ENCODE measurements at regions not wholly inside any gene's neighbourhood (a gene's known extent, or its start where the extent isn't known, plus 50 kb on each side); places are given as distances from the start of the nearest gene placed in this dataset.
A peak's percentile ranks its signal among the peaks of the same experiment; 100 is the strongest.
"Not testable (repeated sequence)": the region's sequence is repeated elsewhere in the genome, so short reads cannot be mapped to it uniquely, and the experiment has no call there.

DNA sequence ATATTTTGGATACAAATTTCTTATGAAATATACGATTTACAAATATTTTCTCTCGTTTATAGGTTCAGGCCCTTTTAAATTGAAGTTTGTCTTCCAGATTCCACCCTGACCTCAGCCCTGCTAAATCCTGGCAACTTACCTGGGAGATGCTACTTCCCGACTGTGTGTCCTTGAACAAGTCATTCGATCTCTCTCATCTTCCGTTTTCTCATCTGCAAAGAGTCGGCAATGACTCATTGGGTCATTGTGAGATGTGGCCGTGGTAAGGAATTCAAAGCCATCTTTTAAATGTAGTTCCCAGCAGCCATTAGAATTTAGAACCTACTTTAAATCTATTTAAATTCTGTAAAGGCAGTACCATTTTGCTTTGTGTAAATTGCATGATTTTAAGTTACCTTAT is 72.5 kb downstream of the LHX2 start:
- H3F3A ChIP-seq (ENCODE audit: low read length, unreplicated experiment) = no peaks in the 10 kb centered on the region
- no peak overlapping the region for H3K4me3 ChIP-seq (ENCODE audit: low read length)
- POLR2A ChIA-PET (ENCODE audit: unreplicated experiment) = no interaction called here
- ATAC-seq (no peak), DNase-seq (peak; percentile 42)
- CTCF ChIA-PET = no interaction called here
- no peak overlapping the region for H3K4me2 ChIP-seq (ENCODE audit: low read length)
- no peaks in the 10 kb centered on the region for H3K9me3 ChIP-seq (ENCODE audit: low read length)
- H3K27ac ChIP-seq (ENCODE audit: low read length) = no peak overlapping the region
- no peak overlapping the region for H3K9ac ChIP-seq (ENCODE audit: low read length)
- no peaks in the 10 kb centered on the region for H4K20me1 ChIP-seq (ENCODE audit: low read length)
- H2AFZ ChIP-seq (ENCODE audit: low read length) = no peak overlapping the region
- H3K9me2 ChIP-seq (replicated peaks; ENCODE audit: low read length) = no peaks in the 10 kb centered on the region
- BruUV-seq (replicated peaks) = no TSS peak
- TF ChIP-seq EZH2phosphoT487 (IDR thresholded peaks at IDR 0.05; ENCODE audit: borderline replicate concordance, low read length) (no peak), EZH2 (IDR thresholded peaks at IDR 0.05; ENCODE audit: low read length, unreplicated experiment) (no peak), CTCF (conservative IDR thresholded peaks at IDR 0.05; ENCODE audit: low read depth, low read length) (no peak)
- intact Hi-C loops (cut with micrococcal nuclease) = no loop called here
- H3K27me3 ChIP-seq (ENCODE audit: low read length) = no peaks in the 10 kb centered on the region
- H3K4me1 ChIP-seq (ENCODE audit: insufficient read depth, low read length) = peaks cover 16% of the 10 kb centered on the region
- H3K36me3 ChIP-seq (ENCODE audit: low read depth, low read length) = no peaks in the 10 kb centered on the region
- no peaks in the 10 kb centered on the region for H3K79me2 ChIP-seq (ENCODE audit: low read length)

DNA sequence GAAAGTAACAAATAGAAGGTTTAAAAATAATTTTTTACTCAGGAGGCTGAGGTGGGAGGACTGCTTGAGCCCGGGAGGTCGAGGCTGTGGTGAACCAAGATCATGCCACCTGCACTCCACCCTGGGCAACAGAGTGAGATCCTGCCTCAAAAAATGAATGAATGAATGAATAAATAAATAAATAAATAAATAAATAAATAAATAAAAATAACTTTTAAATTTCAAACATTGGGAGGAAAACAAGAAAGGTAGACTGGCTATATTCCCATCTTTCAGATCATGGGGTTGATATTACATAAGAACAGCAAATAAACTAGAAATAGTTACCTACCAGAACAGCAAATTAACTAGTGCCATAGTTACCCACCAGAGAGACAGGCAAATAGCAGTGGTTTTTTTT is 75.7 kb downstream of the LHX2 start:
- H3K4me3 ChIP-seq (ENCODE audit: low read length) = no peak overlapping the region
- TF ChIP-seq EZH2 (IDR thresholded peaks at IDR 0.05; ENCODE audit: low read length, unreplicated experiment) (no peak), CTCF (conservative IDR thresholded peaks at IDR 0.05; ENCODE audit: low read depth, low read length) (no peak), EZH2phosphoT487 (IDR thresholded peaks at IDR 0.05; ENCODE audit: borderline replicate concordance, low read length) (no peak)
- H3F3A ChIP-seq (ENCODE audit: low read length, unreplicated experiment) = no peaks in the 10 kb centered on the region
- no peaks in the 10 kb centered on the region for H4K20me1 ChIP-seq (ENCODE audit: low read length)
- H3K4me1 ChIP-seq (ENCODE audit: insufficient read depth, low read length) = peaks cover 9% of the 10 kb centered on the region
- no peaks in the 10 kb centered on the region for H3K9me3 ChIP-seq (ENCODE audit: low read length)
- ATAC-seq = no peak
- H3K27ac ChIP-seq (ENCODE audit: low read length) = no peak overlapping the region
- no peak overlapping the region for H2AFZ ChIP-seq (ENCODE audit: low read length)
- DNase-seq = no peak
- H3K27me3 ChIP-seq (ENCODE audit: low read length) = no peaks in the 10 kb centered on the region
- H3K36me3 ChIP-seq (ENCODE audit: low read depth, low read length) = no peaks in the 10 kb centered on the region
- no peaks in the 10 kb centered on the region for H3K9me2 ChIP-seq (replicated peaks; ENCODE audit: low read length)
- no peak overlapping the region for H3K4me2 ChIP-seq (ENCODE audit: low read length)
- BruUV-seq (replicated peaks) = no TSS peak
- CTCF ChIA-PET = no interaction called here
- H3K9ac ChIP-seq (ENCODE audit: low read length) = no peak overlapping the region
- intact Hi-C loops (cut with micrococcal nuclease) = no loop called here
- H3K79me2 ChIP-seq (ENCODE audit: low read length) = no peaks in the 10 kb centered on the region
- POLR2A ChIA-PET (ENCODE audit: unreplicated experiment) = no interaction called here

DNA sequence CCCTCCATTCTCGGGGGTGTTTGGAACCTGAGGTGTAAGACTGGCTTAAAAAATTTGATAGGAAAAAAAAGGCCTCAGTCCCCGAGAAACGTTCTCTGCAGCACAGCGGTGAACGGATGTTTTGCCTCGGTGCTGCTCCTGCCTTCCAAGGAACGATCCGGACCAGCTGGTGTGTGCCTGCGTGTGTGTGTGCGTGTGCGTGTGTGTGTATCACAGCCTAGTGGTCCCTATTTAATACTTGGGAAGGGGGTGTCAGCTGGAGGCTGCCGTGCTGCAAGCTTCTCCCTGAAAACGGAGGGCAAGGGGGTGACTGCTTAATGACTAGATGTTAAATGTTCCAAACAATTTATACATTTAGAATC is 76.9 kb downstream of the LHX2 start:
- BruUV-seq (replicated peaks) = no TSS peak
- Histone ChIP-seq H3K9ac (ENCODE audit: low read length) (no peak overlapping the region), H3K4me1 (ENCODE audit: insufficient read depth, low read length) (peaks cover 9% of the 10 kb centered on the region), H3F3A (ENCODE audit: low read length, unreplicated experiment) (no peaks in the 10 kb centered on the region), H3K36me3 (ENCODE audit: low read depth, low read length) (no peaks in the 10 kb centered on the region), H3K79me2 (ENCODE audit: low read length) (no peaks in the 10 kb centered on the region), H3K27me3 (ENCODE audit: low read length) (no peaks in the 10 kb centered on the region), H3K4me3 (ENCODE audit: low read length) (no peak overlapping the region), H2AFZ (ENCODE audit: low read length) (no peak overlapping the region), H3K4me2 (ENCODE audit: low read length) (no peak overlapping the region), H4K20me1 (ENCODE audit: low read length) (no peaks in the 10 kb centered on the region), H3K9me3 (ENCODE audit: low read length) (no peaks in the 10 kb centered on the region), H3K9me2 (replicated peaks; ENCODE audit: low read length) (no peaks in the 10 kb centered on the region), H3K27ac (ENCODE audit: low read length) (no peak overlapping the region)
- POLR2A ChIA-PET (ENCODE audit: unreplicated experiment) = no interaction called here
- TF ChIP-seq CTCF (conservative IDR thresholded peaks at IDR 0.05; ENCODE audit: low read depth, low read length) = no peak
- TF ChIP-seq EZH2 (IDR thresholded peaks at IDR 0.05; ENCODE audit: low read length, unreplicated experiment) = no peak
- no peak for TF ChIP-seq EZH2phosphoT487 (IDR thresholded peaks at IDR 0.05; ENCODE audit: borderline replicate concordance, low read length)
- CTCF ChIA-PET = no interaction called here
- no peak for DNase-seq
- ATAC-seq = no peak
- intact Hi-C loops (cut with micrococcal nuclease) = no loop called here

DNA sequence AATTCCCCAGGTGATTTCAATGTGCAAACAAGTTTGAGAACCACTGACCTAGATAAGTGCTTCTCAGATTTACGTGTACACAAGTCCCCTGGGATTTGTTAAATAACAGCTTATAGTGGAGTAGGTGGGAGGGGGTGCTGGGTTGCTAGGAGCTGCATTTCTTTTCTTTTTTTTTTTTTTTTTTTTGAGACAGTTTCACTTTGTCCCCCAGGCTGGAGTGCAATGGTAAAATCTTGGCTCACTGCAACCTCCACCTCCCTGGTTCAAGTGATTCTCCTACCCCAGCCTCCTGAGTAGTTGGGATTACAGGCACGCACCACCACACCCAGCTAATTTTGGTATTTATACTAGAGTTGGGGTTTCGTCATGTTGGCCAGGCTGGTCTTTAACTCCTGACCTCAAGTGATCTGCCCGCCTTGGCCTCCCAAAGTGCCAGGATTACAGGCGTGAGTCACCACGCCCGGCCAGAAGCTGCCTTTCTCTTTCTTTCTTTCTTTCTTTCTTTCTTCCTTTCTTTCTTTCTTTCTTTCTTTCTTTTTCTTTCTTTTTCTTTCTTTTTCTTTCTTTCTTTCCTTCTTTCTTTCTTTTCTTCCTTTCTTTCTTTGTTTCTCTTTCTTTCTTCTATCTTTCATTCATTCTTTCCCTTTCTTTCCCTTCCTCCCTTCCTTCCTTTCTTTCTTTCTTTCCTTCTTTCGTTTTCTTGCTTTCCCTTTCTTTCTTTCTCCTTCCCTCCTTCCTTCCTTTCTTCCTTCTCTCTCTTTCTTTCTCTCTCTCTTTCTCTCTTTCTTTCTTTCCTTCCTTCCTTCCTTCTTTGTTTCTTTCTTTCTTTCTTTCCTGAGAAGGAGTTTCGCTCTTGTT is 78.3 kb downstream of the LHX2 start:
- ATAC-seq; H3K27ac ChIP-seq (ENCODE audit: low read length); H3K9me3 ChIP-seq (ENCODE audit: low read length); H3K36me3 ChIP-seq (ENCODE audit: low read depth, low read length); DNase-seq; H3F3A ChIP-seq (ENCODE audit: low read length, unreplicated experiment); BruUV-seq (replicated peaks); H3K9ac ChIP-seq (ENCODE audit: low read length); H3K9me2 ChIP-seq (replicated peaks; ENCODE audit: low read length); H3K4me1 ChIP-seq (ENCODE audit: insufficient read depth, low read length); H3K79me2 ChIP-seq (ENCODE audit: low read length); H3K27me3 ChIP-seq (ENCODE audit: low read length); H4K20me1 ChIP-seq (ENCODE audit: low read length); H2AFZ ChIP-seq (ENCODE audit: low read length); CTCF ChIA-PET; H3K4me3 ChIP-seq (ENCODE audit: low read length); intact Hi-C loops (cut with micrococcal nuclease); H3K4me2 ChIP-seq (ENCODE audit: low read length): not testable (repeated sequence)
- POLR2A ChIA-PET (ENCODE audit: unreplicated experiment) = interaction anchor here (0.6 kb wide), 1 partner anchor 308 kb away, joined by 3 read pairs; no protein-coding TSS in a partner anchor
